H1 (cell line): ENCODE measurements at regions not wholly inside any gene's neighbourhood (a gene's known extent, or its start where the extent isn't known, plus 50 kb on each side); places are given as distances from the start of the nearest gene placed in this dataset.

Experiments used
- CTCF ChIA-PET: fragments of 300-600 bp; sonication (Branson Sonifier 250); formaldehyde crosslinking; loops from one replicate; lab custom pipeline; 2021; ENCODE audit not compliant: partially characterized antibody; lab: Charles Lee
- POLR2A ChIA-PET: fragments of 300-600 bp; sonication (Branson Sonifier 250); formaldehyde crosslinking; loops from one replicate; lab custom pipeline; 2021; ENCODE audit warnings: inconsistent platforms; ENCODE audit not compliant: partially characterized antibody; lab: Charles Lee
- DNase-seq, 2 experiments: peaks; one replicate each; pipeline versions ENCODE4 v3.0.0 to v3.0.0-alpha.2; 2010 to 2022; ENCODE audit warnings: low spot score in 2 of 2, low read depth in 1 of 2, mixed read lengths in 1 of 2
- FAIRE-seq: peaks from 2 replicates; lab custom pipeline; 2011; peaks lifted over from hg19 to GRCh38; lab: Jason Lieb, UNC
- H2AFZ ChIP-seq: 2 replicates; pipeline ENCODE4 v1.8.1; 2012; ENCODE audit warnings: low read length, inconsistent platforms
- H2AK5ac ChIP-seq: 2 replicates; pipeline ENCODE4 v1.6.1; 2013; ENCODE audit warnings: low read depth, low read length
- H2BK120ac ChIP-seq: replicated peaks from 2 replicates; pipeline ENCODE3; 2013; ENCODE audit warnings: low read depth, low read length, inconsistent platforms
- H2BK12ac ChIP-seq: 2 replicates; pipeline ENCODE4 v1.6.1; 2013; ENCODE audit warnings: low read depth, low read length
- H2BK15ac ChIP-seq: 2 replicates; pipeline ENCODE4 v1.6.1; 2013; ENCODE audit warnings: low read length
- H2BK20ac ChIP-seq: 2 replicates; pipeline ENCODE4 v1.6.1; 2013; ENCODE audit warnings: low read length
- H2BK5ac ChIP-seq: 2 replicates; pipeline ENCODE4 v1.6.1; 2013; ENCODE audit warnings: low read depth, low read length
- H3K14ac ChIP-seq: 2 replicates; pipeline ENCODE4 v1.6.1; 2013; ENCODE audit warnings: inconsistent platforms; ENCODE audit not compliant: insufficient read length
- H3K18ac ChIP-seq: 2 replicates; pipeline ENCODE4 v1.6.1; 2013; ENCODE audit warnings: low read length; ENCODE audit errors: extremely low read depth
- H3K23ac ChIP-seq: 2 replicates; pipeline ENCODE4 v1.6.1; 2013; ENCODE audit warnings: inconsistent platforms; ENCODE audit not compliant: insufficient read length
- H3K23me2 ChIP-seq: 2 replicates; pipeline ENCODE4 v1.6.1; 2013; ENCODE audit warnings: low read depth, low read length
- H3K27ac ChIP-seq: 2 replicates; pipeline ENCODE4 v1.6.1; 2011; ENCODE audit warnings: low read depth, low read length, inconsistent platforms
- H3K27me3 ChIP-seq, 4 experiments: replicated peaks in 1 of 4; 1 replicate in 1 of 4; 2 replicates in 3 of 4; pipeline versions ENCODE4 v1.6.1 to v1.8.1; 2011 to 2013; ENCODE audit warnings: low read length in 3 of 4, mild to moderate bottlenecking in 3 of 4, inconsistent platforms in 2 of 4, mixed read lengths in 2 of 4, moderate library complexity in 1 of 4; ENCODE audit not compliant: control insufficient read depth in 3 of 4, insufficient read depth in 3 of 4; ENCODE audit errors: extremely low read depth in 1 of 4
- H3K36me3 ChIP-seq, 4 experiments: 2 replicates each; pipeline versions ENCODE4 v1.6.1 to v1.8.1; 2011 to 2013; ENCODE audit warnings: mild to moderate bottlenecking in 4 of 4, low read length in 3 of 4, moderate library complexity in 2 of 4, control low read depth in 1 of 4, inconsistent platforms in 1 of 4; ENCODE audit not compliant: insufficient read depth in 4 of 4, control insufficient read depth in 2 of 4
- H3K4ac ChIP-seq: replicated peaks from 2 replicates; pipeline ENCODE3; 2013; ENCODE audit warnings: low read length, low read depth, mixed read lengths, inconsistent platforms; ENCODE audit not compliant: insufficient read length
- H3K4me1 ChIP-seq, 4 experiments: replicated peaks in 1 of 4; 1 replicate in 1 of 4; 2 replicates in 3 of 4; pipeline versions ENCODE4 v1.6.1 to v1.8.1; 2011 to 2013; ENCODE audit warnings: low read length in 3 of 4, inconsistent platforms in 2 of 4, mixed read lengths in 1 of 4; ENCODE audit not compliant: insufficient read depth in 4 of 4, control insufficient read depth in 3 of 4
- H3K4me2 ChIP-seq, 2 experiments: 2 replicates each; pipeline versions ENCODE4 v1.6.1 to v1.8.1; 2011 to 2013; ENCODE audit warnings: low read depth in 2 of 2, low read length in 2 of 2, control low read depth in 1 of 2, inconsistent platforms in 1 of 2, mild to moderate bottlenecking in 1 of 2; ENCODE audit not compliant: insufficient read depth in 1 of 2
- H3K4me3 ChIP-seq, 4 experiments: fragments of 200-600, 300-600 bp in 1 of 4; sonication (generic), shearing (Covaris generic), sonication (Bioruptor Twin) in 1 of 4; 2 replicates each; pipeline versions ENCODE4 v1.5.1 to v1.8.1; 2011 to 2016; ENCODE audit warnings: low read length in 4 of 4, low read depth in 3 of 4, control low read depth in 2 of 4, inconsistent platforms in 2 of 4, mild to moderate bottlenecking in 2 of 4, mixed read lengths in 1 of 4, moderate library complexity in 1 of 4; ENCODE audit not compliant: insufficient read depth in 2 of 4; ENCODE audit errors: extremely low read depth in 1 of 4
- H3K56ac ChIP-seq: replicated peaks from 2 replicates; pipeline ENCODE3; 2013; ENCODE audit warnings: low read depth, mild to moderate bottlenecking, mixed read lengths, low read length, inconsistent platforms; ENCODE audit not compliant: insufficient read length
- H3K79me1 ChIP-seq: 2 replicates; pipeline ENCODE4 v1.6.1; 2013; ENCODE audit warnings: low read depth, low read length, control low read depth
- H3K79me2 ChIP-seq, 2 experiments: 2 replicates each; pipeline versions ENCODE4 v1.6.1 to v1.8.1; 2012 to 2013; ENCODE audit warnings: low read length in 2 of 2, mild to moderate bottlenecking in 2 of 2, inconsistent platforms in 1 of 2; ENCODE audit not compliant: insufficient read depth in 2 of 2, control insufficient read depth in 1 of 2
- H3K9ac ChIP-seq, 4 experiments: replicated peaks in 1 of 4; 1 replicate in 1 of 4; 2 replicates in 3 of 4; pipeline versions ENCODE4 v1.6.1 to v1.8.1; 2011 to 2013; ENCODE audit warnings: low read depth in 3 of 4, low read length in 3 of 4, control low read depth in 2 of 4, mild to moderate bottlenecking in 2 of 4, moderate library complexity in 2 of 4, inconsistent platforms in 1 of 4; ENCODE audit errors: extremely low read depth in 1 of 4
- H3K9me3 ChIP-seq, 2 experiments: 2 replicates each; pipeline versions ENCODE4 v1.6.1 to v1.8.1; 2012 to 2013; ENCODE audit warnings: mild to moderate bottlenecking in 2 of 2, moderate library complexity in 2 of 2, control low read depth in 1 of 2, inconsistent platforms in 1 of 2, low read depth in 1 of 2, low read length in 1 of 2, mixed read lengths in 1 of 2; ENCODE audit not compliant: insufficient read depth in 2 of 2
- H4K20me1 ChIP-seq, 2 experiments: replicated peaks in 1 of 2; 2 replicates each; pipeline versions ENCODE3 to v1.8.1; 2011 to 2013; ENCODE audit warnings: inconsistent platforms in 2 of 2, low read length in 2 of 2, mild to moderate bottlenecking in 1 of 2; ENCODE audit not compliant: insufficient read depth in 2 of 2, control insufficient read depth in 1 of 2
- H4K5ac ChIP-seq: 2 replicates; pipeline ENCODE4 v1.6.1; 2013; ENCODE audit warnings: low read length, low read depth, mixed read lengths, inconsistent platforms; ENCODE audit not compliant: insufficient read length
- H4K8ac ChIP-seq: 2 replicates; pipeline ENCODE4 v1.8.0; 2013; ENCODE audit warnings: mild to moderate bottlenecking, moderate library complexity, low read length, inconsistent platforms; ENCODE audit not compliant: insufficient read depth; ENCODE audit errors: extremely low read depth
- H4K91ac ChIP-seq: replicated peaks from 2 replicates; pipeline ENCODE3; 2013; ENCODE audit warnings: low read length, mixed read lengths, inconsistent platforms; ENCODE audit not compliant: insufficient read length
- MAFK ChIP-seq: IDR thresholded peaks from 2 replicates; pipeline ENCODE4 v1.6.1; 2012; ENCODE audit warnings: low read depth, mild to moderate bottlenecking, improper control_type of control experiment, low read length
- WGBS, 2 experiments: shearing (Covaris generic) in 1 of 2; methylation state at CpG; one replicate each; pipeline versions ENCODE4 v1.1.6 to v1.1.7; 2013 to 2015; ENCODE audit warnings: low lambda C conversion rate in 2 of 2, mixed read lengths in 2 of 2, inconsistent platforms in 1 of 2, low coverage in 1 of 2, missing lambda C conversion rate in 1 of 2; ENCODE audit not compliant: insufficient replicate concordance in 2 of 2, insufficient coverage in 1 of 2, insufficient read length in 1 of 2; ENCODE audit errors: extremely low coverage in 1 of 2, missing lambda C conversion rate in 1 of 2; 5-methylcytosine and 5-hydroxymethylcytosine counted together

- 86% methylated on average over 6 of the region's 6 CpGs; no CpG with 5 or more reads in 1 of the 2 experiments for WGBS, 2 experiments
- Histone ChIP-seq H2BK5ac (no peak overlapping the region), H3K79me2 (no peaks in the 10 kb centered on the region), H2BK12ac (no peak overlapping the region), H3K27me3 (no peaks in the 10 kb centered on the region), H3K36me3 (no peaks in the 10 kb centered on the region), H2BK15ac (no peak overlapping the region), H4K20me1 (no peaks in the 10 kb centered on the region), H3K4me3 (no peak overlapping the region), H3K56ac (no peak overlapping the region), H2AK5ac (no peak overlapping the region), H3K14ac (no peak overlapping the region), H3K23me2 (no peaks in the 10 kb centered on the region), H2BK120ac (no peak overlapping the region), H3K27ac (no peak overlapping the region), H4K5ac (no peak overlapping the region), H3K4me2 (no peak overlapping the region), H3K4me1 (peaks cover 0 to 2% (median 0%) of the 10 kb centered on the region in 4 experiments; a peak in 2 of 7 replicates), H2AFZ (no peak overlapping the region), H3K9me3 (no peaks in the 10 kb centered on the region), H3K18ac (no peak overlapping the region), H3K9ac (no peak overlapping the region), H3K23ac (no peak overlapping the region), H3K79me1 (no peaks in the 10 kb centered on the region), H2BK20ac (no peak overlapping the region), H3K4ac (no peak overlapping the region), H4K8ac (no peak overlapping the region; the same call in 1 of the 2 replicates), H4K91ac (no peak overlapping the region)
- CTCF ChIA-PET = interaction anchor here (0.6 kb wide), 1 partner anchor 72 kb away, joined by 3 read pairs; no protein-coding TSS in a partner anchor
- POLR2A ChIA-PET = interaction anchor here (1.1 kb wide), 1 partner anchor 94 kb away, joined by 3 read pairs; no protein-coding TSS in a partner anchor
- TF ChIP-seq MAFK = no peak
- peak in 1 of 2 experiments; percentile 29 for DNase-seq
- FAIRE-seq = no peak
These were observed 101.3 kb upstream of the CTBP2 start for GRCh38 chr10:125261491-125262186.
